IPS-18c (cell line): ENCODE measurements at regions not wholly inside any gene's neighbourhood (a gene's known extent, or its start where the extent isn't known, plus 50 kb on each side); places are given as distances from the start of the nearest gene placed in this dataset.

ENCODE experiments used
- H3K4me3 ChIP-seq: 2 replicates; pipeline ENCODE4 v1.7.0; 2013; ENCODE audit warnings: low read depth, mild to moderate bottlenecking, low read length, moderate library complexity; ENCODE audit not compliant: insufficient read depth
- H3K9me3 ChIP-seq: one replicate; pipeline ENCODE4 v1.6.1; 2013; ENCODE audit warnings: mild to moderate bottlenecking, low read length, moderate library complexity; ENCODE audit not compliant: control insufficient read depth, insufficient read depth

DNA sequence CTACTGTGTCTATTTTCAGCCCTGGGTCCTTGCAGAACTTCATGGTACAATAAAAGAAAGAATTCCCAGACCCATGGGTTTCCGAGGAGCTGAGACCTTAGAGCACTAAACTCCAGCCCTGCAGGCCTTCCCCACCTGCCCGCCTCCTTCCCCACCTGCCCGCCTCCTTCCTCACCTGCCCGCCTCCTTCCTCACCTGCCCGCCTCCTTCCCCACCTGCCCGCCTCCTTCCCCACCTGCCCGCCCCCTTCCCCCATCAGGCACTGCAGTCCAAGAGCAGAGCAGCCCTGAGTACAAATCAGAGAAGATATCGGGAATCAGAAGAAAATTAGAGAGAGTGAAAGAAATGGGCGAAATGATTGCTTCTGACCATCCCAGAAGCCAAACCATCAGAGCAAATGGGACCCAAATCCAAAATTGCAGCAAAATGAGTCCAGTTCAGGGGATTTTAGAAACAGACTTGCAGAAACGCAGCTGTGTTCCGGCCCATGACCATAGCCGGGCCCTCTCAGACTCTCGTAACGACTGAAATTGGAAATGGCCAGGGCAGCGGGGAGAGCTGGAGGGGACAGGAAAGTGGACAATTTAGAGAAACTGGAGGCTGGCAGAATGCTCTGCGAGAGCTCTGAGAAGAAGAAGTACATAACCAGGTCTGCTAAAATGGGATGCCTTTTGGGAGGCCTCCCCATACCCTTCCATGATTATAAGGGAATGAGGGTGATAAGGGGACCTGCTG, 568.4 kb downstream of the TCERG1L start:
- no peak overlapping the region for H3K4me3 ChIP-seq
- peaks cover 18% of the 10 kb centered on the region for H3K9me3 ChIP-seq

DNA sequence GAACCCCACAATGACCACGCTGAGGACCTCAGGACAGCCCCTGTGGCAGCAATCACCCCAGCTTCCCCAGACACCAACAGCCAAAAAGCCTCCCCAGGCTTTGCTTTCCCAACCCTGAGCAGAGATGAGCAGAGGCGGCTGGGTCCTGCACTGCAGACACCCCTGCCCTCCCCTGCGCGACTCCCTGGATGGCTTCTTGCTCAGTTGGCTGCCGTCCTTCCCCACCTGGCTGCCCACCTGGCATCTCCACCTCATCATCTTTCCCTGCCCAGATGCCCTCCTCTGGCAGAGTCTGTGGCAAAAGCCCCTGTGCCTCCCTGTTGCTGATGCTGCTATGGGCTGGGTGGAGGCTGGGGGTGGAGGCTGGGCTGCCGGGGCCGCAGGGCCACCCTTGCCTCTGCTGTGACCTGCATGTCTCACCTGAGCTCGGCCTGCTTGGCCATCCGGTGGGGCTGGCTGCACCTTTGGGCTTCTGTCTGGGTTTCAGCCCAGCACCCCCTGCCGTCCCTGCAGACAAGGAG, 567.7 kb downstream of the TCERG1L start:
- no peak overlapping the region for H3K4me3 ChIP-seq
- peaks cover 18% of the 10 kb centered on the region for H3K9me3 ChIP-seq

DNA sequence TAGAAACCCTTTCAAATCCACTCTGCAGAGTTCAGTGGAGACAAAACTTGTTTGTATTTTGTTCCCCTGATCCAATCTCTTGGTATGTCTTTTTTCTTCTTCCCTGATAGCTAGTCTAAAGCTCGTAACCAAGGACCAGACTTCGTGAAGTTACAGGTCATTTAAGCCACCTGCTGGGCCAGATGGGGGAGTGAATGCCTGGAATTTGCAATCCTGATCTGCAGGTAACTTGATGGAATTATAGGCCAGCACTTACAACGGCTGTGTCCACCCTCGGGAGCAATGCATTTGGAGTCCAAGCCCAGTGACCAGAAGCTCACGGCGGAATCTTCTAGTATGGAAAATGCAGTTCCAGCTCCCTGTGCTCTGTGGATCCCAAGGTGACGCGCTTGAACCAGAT, 566.9 kb downstream of the TCERG1L start:
- H3K4me3 ChIP-seq, result no peak overlapping the region
- H3K9me3 ChIP-seq, result peaks cover 15% of the 10 kb centered on the region

DNA sequence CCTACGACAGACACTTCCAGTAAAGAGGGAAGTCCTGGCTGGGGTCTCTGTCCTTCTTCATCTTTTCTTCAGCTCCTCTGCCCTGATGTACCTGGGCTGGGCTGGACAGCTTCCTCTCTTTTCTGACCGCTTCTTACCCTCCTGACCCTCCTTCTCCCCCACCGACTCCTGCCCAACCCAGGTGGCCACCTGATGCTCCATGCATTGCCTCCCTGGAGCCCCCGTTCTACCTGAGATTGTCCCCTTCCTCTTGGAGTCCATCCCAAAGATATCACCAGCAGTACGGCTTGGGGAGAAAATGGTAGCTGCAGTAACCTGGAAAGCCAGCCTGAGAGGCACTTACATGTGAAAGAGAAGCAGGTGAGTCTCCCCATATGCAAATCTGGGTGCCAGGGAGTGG, 566.3 kb downstream of the TCERG1L start:
- no peak overlapping the region; the same call in 1 of the 2 replicates for H3K4me3 ChIP-seq
- H3K9me3 ChIP-seq, result peaks cover 14% of the 10 kb centered on the region

DNA sequence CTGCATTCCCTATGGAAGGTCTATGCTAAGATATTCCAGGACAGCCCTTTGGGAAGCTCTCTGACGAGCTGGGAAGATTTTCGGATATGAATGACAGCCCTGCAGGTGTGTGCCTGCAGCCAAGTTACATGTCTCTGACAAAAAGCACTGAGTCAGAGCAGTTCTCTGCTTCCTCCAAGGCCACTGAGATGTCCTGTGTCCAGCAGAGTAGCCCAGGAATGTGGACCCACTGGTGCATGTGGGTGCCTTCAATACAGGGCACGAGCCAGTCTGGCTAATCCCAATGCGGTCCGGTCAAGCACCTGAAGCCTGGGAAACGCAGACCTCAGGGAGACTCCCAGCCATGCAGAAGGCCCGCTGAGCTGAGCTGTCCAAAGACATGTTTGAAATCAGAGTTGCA, 565.7 kb downstream of the TCERG1L start:
- Histone ChIP-seq H3K9me3 (peaks cover 12% of the 10 kb centered on the region), H3K4me3 (no peak overlapping the region)

DNA sequence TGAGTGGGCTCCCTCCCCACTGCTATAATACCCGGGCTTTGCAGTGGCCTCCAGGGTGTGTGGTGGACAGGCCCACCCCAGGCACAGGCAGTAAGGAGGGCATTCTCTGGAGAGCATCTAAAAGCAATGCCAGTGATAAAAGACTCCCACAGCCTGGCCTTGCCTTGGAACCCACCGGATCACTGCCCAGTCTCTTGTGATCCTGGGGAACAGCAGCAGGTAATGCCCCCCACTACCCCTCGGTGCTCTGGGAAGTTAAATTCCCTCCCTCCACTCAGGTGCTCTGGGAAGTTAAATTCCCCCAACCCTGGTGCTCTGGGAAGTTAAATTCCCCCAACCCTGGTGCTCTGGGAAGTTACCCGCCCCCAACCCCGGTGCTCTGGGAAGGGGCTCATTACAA, 565.2 kb downstream of the TCERG1L start:
- H3K4me3 ChIP-seq, result no peak overlapping the region
- peaks cover 13% of the 10 kb centered on the region for H3K9me3 ChIP-seq

DNA sequence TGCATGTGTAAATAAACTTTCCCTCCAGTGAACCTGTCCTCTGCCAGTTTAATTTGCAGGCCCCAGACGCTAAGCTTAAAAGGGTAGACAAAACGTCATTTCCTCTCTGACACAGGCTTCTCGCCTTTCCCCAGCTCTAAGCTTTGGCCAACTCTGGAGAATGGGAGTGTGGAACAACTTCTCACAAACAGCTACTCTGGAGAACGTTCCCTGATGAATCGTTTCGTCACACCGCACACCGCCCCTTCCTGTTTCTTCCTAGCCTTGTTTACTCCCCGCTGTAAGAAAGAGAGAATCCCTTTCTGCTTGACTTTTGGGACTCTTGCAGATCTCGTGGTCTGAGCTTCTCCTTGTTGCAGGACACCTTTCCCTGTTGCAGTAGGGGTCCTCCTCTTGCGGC, 564.2 kb downstream of the TCERG1L start:
- Histone ChIP-seq H3K4me3 (no peak overlapping the region), H3K9me3 (peaks cover 11% of the 10 kb centered on the region)

DNA sequence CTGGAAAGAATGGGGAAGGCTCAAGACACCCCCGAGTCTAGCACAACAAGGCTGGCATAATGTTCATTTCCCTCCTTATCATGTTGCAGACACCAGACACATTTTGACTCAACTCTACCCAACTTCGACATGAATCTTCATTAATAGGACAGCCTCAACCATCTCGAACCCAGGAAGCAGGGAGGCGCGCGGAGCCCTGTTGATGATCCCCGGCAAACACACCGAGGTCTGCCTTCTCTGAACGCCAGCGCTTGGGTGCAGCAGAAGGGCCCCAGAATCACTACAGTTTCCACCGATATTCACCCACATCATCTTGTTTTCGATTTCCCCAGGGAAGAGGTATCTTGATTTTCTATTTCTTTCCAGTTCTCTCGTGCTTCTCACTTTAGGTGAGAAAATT, 563.6 kb downstream of the TCERG1L start:
- H3K9me3 ChIP-seq, result peaks cover 11% of the 10 kb centered on the region
- no peak overlapping the region for H3K4me3 ChIP-seq

DNA sequence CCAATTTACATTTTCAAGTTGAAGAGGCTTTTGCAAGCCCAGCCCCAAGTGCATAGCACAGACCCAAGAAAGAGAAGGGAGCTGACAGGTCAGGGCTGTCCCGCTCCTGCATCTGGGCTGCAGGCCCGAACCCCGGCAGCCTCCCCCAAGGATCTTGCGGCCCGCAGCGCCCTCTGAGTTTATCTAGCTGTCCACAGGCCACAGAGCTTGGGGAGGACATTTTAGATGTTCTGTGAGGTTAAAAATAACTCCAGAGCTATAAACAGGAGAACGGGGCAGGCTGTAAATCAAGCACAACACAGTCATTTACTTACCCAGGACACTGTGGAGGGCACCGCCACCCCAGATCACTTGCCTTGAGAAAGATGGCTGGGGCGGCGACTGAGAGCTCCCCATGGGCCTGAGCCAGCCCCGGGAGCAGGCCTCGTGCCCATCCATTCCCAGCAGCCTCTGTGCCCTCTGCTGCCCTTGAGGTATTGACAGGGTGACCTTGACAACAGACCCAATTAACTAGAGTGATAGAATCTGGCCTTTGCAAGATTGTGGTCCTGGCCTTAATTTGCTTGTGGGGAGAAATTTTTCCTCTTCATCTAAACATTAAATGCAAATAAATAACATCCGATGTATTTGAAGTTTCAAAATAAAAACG, 563.0 kb downstream of the TCERG1L start:
- Histone ChIP-seq H3K4me3 (no peak overlapping the region), H3K9me3 (peaks cover 11% of the 10 kb centered on the region)

DNA sequence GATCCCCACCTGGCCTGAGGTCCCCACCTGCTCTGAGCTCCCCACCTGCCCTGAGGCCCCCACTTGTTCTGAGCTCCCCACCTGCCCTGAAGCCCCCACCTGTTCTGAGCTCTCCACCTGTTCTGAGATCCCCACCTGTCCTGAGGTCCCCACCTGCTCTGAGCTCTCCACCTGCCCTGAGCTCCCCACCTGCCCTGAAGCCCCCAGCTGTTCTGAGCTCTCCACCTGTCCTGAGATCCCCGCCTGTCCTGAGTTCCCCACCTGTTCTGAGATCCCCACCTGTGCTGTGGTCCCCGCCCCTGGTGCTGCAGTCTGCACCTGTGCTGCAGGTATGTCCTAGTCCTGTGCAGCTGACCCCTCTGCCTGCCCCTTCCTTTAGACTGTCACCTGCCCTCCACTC, 561.6 kb downstream of the TCERG1L start:
- H3K9me3 ChIP-seq, result peaks cover 11% of the 10 kb centered on the region
- H3K4me3 ChIP-seq, result no peak overlapping the region

DNA sequence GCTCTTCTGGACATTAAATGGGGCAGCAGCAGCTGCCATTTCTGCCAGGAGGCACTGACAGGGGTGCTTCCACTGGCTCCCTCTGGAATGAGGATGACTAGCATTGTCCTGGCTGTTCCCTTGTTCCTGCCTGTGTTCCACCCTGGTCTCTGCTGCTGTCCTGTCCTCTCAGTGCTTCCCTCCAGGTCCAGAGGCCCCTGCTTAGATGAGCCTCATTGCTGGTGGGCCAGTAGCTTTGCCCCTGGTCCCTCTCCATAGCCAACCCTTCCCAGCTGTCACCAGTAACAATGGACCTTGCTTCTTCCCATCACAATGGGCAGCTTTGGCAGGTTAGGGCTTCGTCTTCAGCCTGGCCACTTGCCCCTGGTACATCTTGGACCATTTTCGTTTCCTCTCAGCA, 561.1 kb downstream of the TCERG1L start:
- no peak overlapping the region for H3K4me3 ChIP-seq
- peaks cover 11% of the 10 kb centered on the region for H3K9me3 ChIP-seq

DNA sequence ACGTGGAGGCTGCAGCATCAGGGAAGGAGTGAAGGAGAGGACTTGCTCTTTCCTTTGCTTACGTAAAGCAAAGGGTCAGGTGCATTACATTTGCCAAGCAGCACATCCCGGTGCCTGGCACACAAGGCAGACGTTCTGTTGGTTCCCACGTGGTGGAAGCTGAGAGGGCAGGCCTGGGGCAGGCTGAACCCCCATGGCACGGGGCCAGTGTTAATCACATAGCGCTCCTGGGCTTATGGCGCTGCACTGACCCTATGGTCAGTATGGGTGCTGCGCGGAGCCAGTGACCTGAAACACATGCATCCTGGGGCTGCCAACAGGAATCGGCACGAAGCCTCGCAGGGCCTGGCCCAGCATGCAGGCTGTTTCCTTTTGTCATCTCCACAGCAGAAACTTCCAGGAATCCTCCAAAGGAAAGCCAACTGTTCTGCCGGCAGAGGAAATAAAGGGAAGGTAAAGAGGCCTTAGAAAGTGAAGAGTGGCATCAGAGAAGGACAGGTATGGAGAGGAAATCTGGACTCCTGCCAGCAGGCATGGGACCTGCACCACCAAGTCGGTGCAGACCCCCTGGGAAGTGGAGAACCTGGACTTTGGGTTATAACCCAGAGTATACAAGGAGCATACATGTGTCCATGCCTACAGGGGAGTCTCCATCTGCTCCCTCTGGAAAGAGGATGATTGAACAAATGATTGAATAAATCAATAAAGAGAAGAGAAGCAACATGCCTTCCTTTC, 560.2 kb downstream of the TCERG1L start:
- H3K4me3 ChIP-seq, result no peak overlapping the region
- peaks cover 7% of the 10 kb centered on the region for H3K9me3 ChIP-seq

DNA sequence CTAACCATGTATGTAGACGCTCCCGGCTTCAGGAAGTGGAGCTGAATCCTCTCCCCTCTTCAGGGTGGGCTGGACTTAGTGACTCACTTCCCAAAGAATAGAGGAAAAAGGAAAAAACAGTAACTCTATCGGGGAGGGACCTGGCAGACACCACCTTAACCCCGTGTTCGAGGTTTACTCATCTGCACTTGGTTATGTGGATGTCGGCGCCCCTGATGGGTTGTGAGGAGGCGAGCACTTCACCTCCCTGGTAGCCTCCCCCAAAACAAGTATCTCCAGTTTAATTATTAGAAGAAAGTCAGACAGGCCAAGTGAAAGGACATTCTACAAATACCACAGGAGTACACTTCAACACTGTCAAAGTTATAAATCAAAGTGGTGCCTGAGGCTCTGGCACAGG, 559.7 kb downstream of the TCERG1L start:
- peaks cover 8% of the 10 kb centered on the region for H3K9me3 ChIP-seq
- H3K4me3 ChIP-seq, result no peak overlapping the region

DNA sequence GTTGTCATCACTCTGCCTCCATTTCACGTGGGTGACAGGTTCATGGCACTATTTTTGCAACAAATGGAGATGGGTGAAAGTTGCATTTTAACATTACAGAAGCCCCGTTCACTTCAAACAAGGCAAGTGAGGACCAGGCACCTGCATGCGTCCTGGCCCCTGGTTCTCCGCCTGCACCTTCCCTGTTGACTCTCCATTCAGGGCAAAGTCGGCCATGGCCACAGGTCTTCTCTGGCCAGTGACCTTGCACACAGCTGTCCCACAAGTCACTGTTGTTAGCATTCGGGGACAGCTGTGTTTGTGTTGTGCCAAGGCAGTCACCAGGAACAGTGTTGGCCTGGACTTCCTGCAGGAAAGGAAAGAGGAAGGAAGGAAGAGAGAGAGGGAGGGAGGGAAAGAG, 554.9 kb downstream of the TCERG1L start:
- H3K4me3 ChIP-seq, result no peak overlapping the region
- peaks cover 10% of the 10 kb centered on the region for H3K9me3 ChIP-seq

DNA sequence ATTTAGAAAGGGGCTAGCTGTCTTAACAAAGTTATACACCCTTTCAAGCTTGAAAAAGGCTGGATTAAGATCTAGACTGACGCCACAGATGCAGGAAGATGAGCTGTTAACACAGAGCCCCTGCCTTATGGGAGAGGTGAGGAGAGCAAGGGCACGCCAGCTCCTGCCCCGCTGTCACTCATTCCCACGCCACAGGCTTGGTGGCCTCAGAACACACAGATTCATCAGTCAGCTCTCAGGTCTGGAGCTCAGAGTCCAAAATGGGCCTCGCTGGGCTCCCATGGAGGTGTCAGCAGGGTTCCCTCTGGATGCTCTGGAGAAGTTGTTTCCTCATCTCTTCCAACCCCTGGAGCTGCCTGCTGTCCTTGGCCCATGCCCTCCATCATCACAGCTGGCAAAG, 554.2 kb downstream of the TCERG1L start:
- H3K9me3 ChIP-seq, result peaks cover 15% of the 10 kb centered on the region
- no peak overlapping the region for H3K4me3 ChIP-seq

DNA sequence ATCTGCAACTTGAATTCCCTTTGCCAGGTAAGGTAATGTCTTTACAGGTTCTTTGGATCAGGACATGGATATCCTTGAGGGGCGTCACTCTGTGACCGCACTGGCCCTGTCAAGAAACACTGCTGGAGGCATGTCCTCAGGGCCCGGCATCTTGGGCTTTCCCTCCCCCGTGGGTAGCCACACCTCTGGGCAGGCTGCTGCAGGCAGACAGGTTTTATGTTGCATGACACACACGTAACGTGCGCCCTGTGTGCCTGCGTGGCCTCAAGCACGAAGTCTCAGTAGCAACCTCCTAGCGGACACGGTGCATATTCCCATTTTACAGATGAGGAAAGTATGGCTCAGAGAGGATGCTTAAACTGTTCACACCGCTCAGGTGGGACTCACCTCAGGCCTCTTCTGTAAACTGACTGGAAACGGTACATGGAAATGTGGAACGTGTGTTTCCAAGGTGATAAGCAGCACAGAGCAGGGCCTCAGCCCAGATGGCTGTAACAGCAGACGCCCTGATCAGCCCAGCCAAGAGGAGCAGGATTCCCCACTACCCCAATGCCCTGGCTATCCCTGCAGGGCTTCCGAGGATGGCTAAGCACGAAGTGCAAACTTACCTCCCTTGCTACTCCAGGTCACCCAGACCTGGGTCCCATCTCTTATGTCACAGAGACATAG, 553.6 kb downstream of the TCERG1L start:
- Histone ChIP-seq H3K9me3 (peaks cover 17% of the 10 kb centered on the region), H3K4me3 (no peak overlapping the region)

DNA sequence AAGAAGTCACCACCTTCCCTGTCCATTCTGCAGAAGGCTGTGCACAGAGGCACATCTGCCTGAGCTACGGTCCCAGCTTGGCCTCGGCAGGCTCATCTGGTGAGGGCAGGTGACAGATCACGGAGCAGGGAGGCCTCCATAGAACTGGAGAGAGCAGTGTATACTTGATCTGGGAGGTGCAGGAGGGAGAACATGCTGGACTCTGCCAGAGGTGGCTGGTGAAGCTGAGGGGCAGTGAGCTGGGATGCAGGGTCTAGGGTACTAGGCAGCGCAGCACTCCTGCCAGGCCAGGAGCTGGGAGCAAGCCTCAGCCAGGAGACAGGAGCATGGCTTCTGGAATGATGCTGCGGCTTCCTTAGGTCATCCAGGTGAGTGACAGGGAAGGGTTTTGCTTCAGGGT, 553.0 kb downstream of the TCERG1L start:
- H3K4me3 ChIP-seq, result no peak overlapping the region
- H3K9me3 ChIP-seq, result peaks cover 17% of the 10 kb centered on the region
